Ovary (tissue), 3 donors: ENCODE measurements at regions not wholly inside any gene's neighbourhood (a gene's known extent, or its start where the extent isn't known, plus 50 kb on each side); places are given as distances from the start of the nearest gene placed in this dataset.

Source experiments
- POLR2A ChIP-seq: fragments of 450-650 bp; IDR thresholded peaks from one replicate; pipeline ENCODE4 v1.6.1; 2017; ENCODE audit warnings: antibody characterized with exemption, mild to moderate bottlenecking, moderate library complexity
- TF ChIP-seq, protein P1 (sequence below), 3 donors: fragments of 450-650 bp in 2 of 3; fragments of 200-600 bp in 1 of 3; IDR thresholded peaks; one replicate each; pipeline versions ENCODE4 v1.5.1 to v1.8.0; 2016 to 2022; ENCODE audit warnings: antibody characterized with exemption in 3 of 3, mild to moderate bottlenecking in 1 of 3
- donor health status: DM: no; HTN: no; CAD: no.

DNA sequence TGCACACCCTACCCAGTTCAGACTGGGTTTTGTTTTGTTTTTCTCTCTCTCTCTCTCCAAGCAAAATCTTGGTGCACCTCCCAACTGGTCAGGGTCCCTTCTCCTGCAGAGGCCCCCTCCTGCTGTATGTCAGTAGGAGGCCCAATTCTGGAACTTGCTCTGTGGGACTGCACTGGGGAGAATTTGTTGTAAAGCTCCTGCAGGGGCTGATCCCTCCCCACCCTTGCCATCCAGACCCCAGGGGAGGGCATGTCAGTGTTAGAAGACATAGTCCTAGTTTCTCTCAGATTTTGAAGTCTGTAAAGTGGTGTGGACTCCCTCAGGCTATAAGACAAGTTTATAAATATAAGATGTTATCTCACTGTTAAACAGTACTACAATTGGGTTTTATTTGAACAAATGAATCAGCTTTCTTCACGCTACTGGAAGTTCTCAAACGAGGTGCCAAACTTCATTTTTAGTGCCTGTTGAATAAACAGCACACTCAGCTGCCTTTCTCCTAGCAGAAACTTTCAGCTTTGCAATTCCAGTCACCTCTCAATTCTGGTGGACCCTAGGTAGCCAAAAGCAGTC, 88.6 kb upstream of the FRMPD3 start:
- no peak for TF ChIP-seq POLR2A
- TF ChIP-seq, protein P1, sequence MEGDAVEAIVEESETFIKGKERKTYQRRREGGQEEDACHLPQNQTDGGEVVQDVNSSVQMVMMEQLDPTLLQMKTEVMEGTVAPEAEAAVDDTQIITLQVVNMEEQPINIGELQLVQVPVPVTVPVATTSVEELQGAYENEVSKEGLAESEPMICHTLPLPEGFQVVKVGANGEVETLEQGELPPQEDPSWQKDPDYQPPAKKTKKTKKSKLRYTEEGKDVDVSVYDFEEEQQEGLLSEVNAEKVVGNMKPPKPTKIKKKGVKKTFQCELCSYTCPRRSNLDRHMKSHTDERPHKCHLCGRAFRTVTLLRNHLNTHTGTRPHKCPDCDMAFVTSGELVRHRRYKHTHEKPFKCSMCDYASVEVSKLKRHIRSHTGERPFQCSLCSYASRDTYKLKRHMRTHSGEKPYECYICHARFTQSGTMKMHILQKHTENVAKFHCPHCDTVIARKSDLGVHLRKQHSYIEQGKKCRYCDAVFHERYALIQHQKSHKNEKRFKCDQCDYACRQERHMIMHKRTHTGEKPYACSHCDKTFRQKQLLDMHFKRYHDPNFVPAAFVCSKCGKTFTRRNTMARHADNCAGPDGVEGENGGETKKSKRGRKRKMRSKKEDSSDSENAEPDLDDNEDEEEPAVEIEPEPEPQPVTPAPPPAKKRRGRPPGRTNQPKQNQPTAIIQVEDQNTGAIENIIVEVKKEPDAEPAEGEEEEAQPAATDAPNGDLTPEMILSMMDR (IDR thresholded peaks at IDR 0.05): no peak
